Left lung (tissue), 4 donors: ENCODE measurements at regions not wholly inside any gene's neighbourhood (a gene's known extent, or its start where the extent isn't known, plus 50 kb on each side); places are given as distances from the start of the nearest gene placed in this dataset.
A peak's percentile ranks its signal among the peaks of the same experiment; 100 is the strongest.

Experiments used
- ATAC-seq: fragments of 200-7000 bp; cut with Tn5 transposase; one replicate; pipeline ENCODE4 v1.9.1; 2020; ENCODE audit warnings: moderate library complexity
- DNase-seq, 4 donors: peaks; one replicate each; pipeline ENCODE4 v3.0.0-alpha.2; 2013 to 2020
- H3K27ac ChIP-seq, 2 donors: fragments of 200-600 bp; sonication (generic) in 1 of 2; one replicate each; pipeline versions ENCODE4 v1.5.0 to v1.8.0; 2020 to 2021
- H3K27me3 ChIP-seq, 2 donors: fragments of 200-600 bp; sonication (generic) in 1 of 2; one replicate each; pipeline versions ENCODE4 v1.5.0 to v1.8.0; 2020 to 2021
- H3K36me3 ChIP-seq, 2 donors: fragments of 200-600 bp; sonication (generic) in 1 of 2; one replicate each; pipeline versions ENCODE4 v1.5.0 to v1.8.0; 2020 to 2021
- H3K4me1 ChIP-seq, 2 donors: fragments of 200-600 bp; one replicate each; pipeline ENCODE4 v1.8.0; 2021
- H3K4me3 ChIP-seq, 2 donors: fragments of 200-600 bp; sonication (generic) in 1 of 2; one replicate each; pipeline versions ENCODE4 v1.5.0 to v1.8.0; 2020 to 2021; ENCODE audit warnings: mild to moderate bottlenecking in 1 of 2
- H3K9me3 ChIP-seq, 2 donors: fragments of 200-600 bp; sonication (generic) in 1 of 2; one replicate each; pipeline versions ENCODE4 v1.5.0 to v1.8.0; 2020 to 2021
- CTCF ChIP-seq, 2 donors: fragments of 200-600 bp; sonication (generic) in 1 of 2; IDR thresholded peaks; one replicate each; pipeline versions ENCODE4 v1.5.0 to v1.8.0; 2021; ENCODE audit warnings: antibody characterized with exemption in 2 of 2
- intact Hi-C, 2 donors: fragments of 100-400 bp; cut with DNase I; formaldehyde crosslinking; loops; one replicate each; pipeline versions ENCODE4 v1.11.2 to v1.14.2; 2022
- donor health status: DM: no; HTN: yes; CAD: no.
- donor health status: DM: no; HTN: no; CAD: no.

GRCh38 chr11:133601641-133602040 is 69.3 kb upstream of the OPCML start:
- Histone ChIP-seq H3K4me3 (no peak overlapping the region), H3K9me3 (no peaks in the 10 kb centered on the region), H3K4me1 (no peaks in the 10 kb centered on the region), H3K27me3 (no peaks in the 10 kb centered on the region), H3K36me3 (no peaks in the 10 kb centered on the region), H3K27ac (no peak overlapping the region)
- intact Hi-C loops = no loop called here
- ATAC-seq (no peak), DNase-seq (no peak)
- TF ChIP-seq CTCF (IDR thresholded peaks at IDR 0.05) = no peak

- TF ChIP-seq CTCF (IDR thresholded peaks at IDR 0.05) = no peak
- Histone ChIP-seq H3K36me3 (no peaks in the 10 kb centered on the region), H3K4me3 (no peak overlapping the region), H3K4me1 (no peaks in the 10 kb centered on the region), H3K27me3 (no peaks in the 10 kb centered on the region), H3K9me3 (no peaks in the 10 kb centered on the region), H3K27ac (no peak overlapping the region)
- intact Hi-C loops = no loop called here
- DNase-seq = peak in 1 of 4 donors; percentile 16
- ATAC-seq = no peak
These were observed 68.5 kb upstream of the OPCML start for GRCh38 chr11:133600786-133601185.

- Histone ChIP-seq H3K4me1 (no peaks in the 10 kb centered on the region), H3K27me3 (no peaks in the 10 kb centered on the region), H3K27ac (no peak overlapping the region), H3K4me3 (no peak overlapping the region), H3K9me3 (no peaks in the 10 kb centered on the region), H3K36me3 (no peaks in the 10 kb centered on the region)
- intact Hi-C loops = no loop called here
- DNase-seq (no peak), ATAC-seq (no peak)
- TF ChIP-seq CTCF (IDR thresholded peaks at IDR 0.05) = no peak
These were observed 68.0 kb upstream of the OPCML start for GRCh38 chr11:133600306-133600705.

- no peak for TF ChIP-seq CTCF (IDR thresholded peaks at IDR 0.05)
- no peak for ATAC-seq
- no peaks in the 10 kb centered on the region for H3K9me3 ChIP-seq
- no peaks in the 10 kb centered on the region for H3K36me3 ChIP-seq
- intact Hi-C loops = no loop called here
- H3K4me1 ChIP-seq = no peaks in the 10 kb centered on the region
- no peak for DNase-seq
- no peak overlapping the region for H3K4me3 ChIP-seq
- H3K27me3 ChIP-seq = no peaks in the 10 kb centered on the region
- no peak overlapping the region for H3K27ac ChIP-seq
These were observed 66.6 kb upstream of the OPCML start for GRCh38 chr11:133598906-133599305.

- TF ChIP-seq CTCF (IDR thresholded peaks at IDR 0.05) = no peak
- intact Hi-C loops = no loop called here
- no peaks in the 10 kb centered on the region for H3K4me1 ChIP-seq
These were observed 64.9 kb upstream of the OPCML start for GRCh38 chr11:133597236-133597635.

More at GRCh38 chr11:133597236-133597635, 64.9 kb upstream of the OPCML start:
- no peaks in the 10 kb centered on the region for H3K27me3 ChIP-seq
- H3K36me3 ChIP-seq = no peaks in the 10 kb centered on the region
- H3K4me3 ChIP-seq = no peak overlapping the region
- no peak for DNase-seq
- H3K9me3 ChIP-seq = peaks cover 0 to 3% of the 10 kb centered on the region in 2 donors
- ATAC-seq = no peak
- no peak overlapping the region for H3K27ac ChIP-seq
